HG03442 (cell line): ENCODE measurements at regions not wholly inside any gene's neighbourhood (a gene's known extent, or its start where the extent isn't known, plus 50 kb on each side); places are given as distances from the start of the nearest gene placed in this dataset.
"Not testable (repeated sequence)": the region's sequence is repeated elsewhere in the genome, so short reads cannot be mapped to it uniquely, and the experiment has no call there.

ENCODE experiments used
- ATAC-seq: cut with Tn5 transposase; IDR thresholded peaks from one replicate; pipeline ENCODE4 v1.9.1; 2021; ENCODE audit warnings: mild to moderate bottlenecking, moderate library complexity; ENCODE audit not compliant: unreplicated experiment

DNA sequence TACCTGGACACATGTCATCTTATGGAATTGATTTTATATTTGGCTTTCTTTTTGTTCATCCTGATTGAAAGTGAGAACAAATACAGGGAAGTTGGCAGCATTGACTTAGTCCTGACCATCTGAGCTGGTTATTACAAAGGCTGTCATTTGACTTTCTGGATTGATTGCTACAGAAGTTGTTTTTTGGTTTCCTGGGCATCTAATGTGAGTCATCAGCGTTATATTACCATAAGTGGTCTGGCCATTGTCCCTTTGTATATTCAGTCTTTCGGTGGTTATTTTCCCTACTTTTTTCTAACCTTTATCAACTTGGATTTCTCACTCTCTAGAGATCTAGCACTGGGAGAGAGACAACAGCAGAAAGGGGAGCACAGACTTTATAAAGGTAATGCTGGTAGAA is 1646.5 kb downstream of the MRPL39 start:
- ATAC-seq, result no peak

DNA sequence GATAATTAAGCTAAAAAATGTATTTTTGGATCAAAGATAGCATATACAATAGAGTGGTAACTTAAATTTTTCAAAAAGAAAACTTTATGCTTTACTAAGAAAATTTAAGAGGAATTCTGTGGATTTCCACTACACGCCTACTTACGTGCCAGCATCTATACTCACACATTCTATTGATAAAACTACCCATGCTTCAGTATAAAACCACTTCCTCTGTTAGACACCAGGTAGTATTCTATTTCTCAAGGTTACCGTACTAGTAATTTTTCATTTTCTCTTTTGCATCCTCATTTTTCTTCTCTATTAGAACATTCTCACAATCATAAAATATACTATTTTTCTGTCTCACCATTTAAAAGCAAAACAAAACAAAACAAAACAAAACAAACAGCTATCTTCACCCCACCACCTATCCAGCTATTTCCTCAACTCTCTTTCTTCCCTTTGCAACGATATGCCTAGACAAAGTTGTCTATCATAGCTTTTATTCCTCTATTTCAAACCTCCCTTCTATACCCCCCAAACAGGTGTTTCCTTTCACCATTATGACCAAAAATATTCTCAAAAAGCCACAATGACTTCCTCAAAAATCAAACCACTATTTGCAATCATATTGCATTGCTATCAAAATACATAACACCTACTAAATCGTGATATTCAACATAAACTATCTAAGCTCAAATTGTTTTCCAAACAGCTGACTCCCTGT is 1652.0 kb downstream of the MRPL39 start:
- no peak for ATAC-seq

DNA sequence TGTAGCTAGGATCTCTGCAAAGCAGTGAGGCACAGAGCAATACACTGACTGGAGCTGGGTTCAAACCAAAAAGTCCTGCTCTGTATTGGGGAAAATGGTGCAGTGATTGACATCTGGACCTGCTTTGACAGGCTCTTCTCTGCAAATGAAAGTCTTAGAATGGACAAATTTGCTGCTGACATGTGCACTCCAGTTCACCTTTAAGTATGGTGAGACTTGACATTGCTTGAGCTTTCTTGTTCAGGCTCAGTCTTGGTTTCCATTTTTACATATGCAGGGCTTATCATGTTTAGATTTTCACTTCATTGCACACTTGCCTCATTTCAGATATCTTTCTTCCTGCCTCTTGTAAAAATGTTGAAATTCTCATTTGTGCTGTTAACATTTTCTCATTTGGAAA is 1655.0 kb downstream of the MRPL39 start:
- no peak for ATAC-seq

DNA sequence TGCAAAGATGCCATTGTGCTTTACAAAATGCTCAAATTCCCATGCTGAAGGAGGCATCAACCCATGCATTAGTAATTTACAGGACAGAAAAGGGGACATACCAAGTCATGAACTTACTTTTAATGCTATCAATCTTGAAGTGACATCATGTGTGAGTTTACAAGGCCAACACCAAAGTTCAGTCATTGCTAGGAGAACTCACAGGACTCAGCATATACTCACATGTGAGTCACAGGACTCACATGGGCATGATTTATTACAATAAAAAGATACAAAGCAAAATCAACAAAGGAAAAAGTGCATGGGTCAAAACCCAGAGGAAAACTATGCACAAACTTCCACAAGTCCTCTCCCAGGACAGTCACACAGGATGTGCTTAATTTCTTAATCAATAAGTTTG is 1656.0 kb downstream of the MRPL39 start:
- ATAC-seq, result no peak

DNA sequence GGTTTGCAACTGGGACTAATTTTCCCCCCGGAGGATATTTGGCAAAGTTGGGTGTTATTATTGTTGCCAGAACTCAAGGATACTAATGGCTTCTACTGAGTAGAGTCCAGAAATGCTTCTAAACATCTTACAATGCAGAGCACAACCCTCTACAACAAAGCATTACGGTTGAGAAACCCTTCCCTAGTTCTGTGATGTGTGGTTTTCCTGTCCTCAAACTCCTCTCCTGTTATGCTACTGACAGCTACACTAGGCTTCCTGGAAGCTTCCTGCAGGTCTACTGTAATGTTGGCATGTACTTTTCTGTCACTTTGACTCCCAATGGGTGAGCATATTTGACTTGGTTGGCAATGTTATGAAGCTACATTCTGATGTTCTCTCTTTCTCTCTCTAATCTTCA is 1656.9 kb downstream of the MRPL39 start:
- no peak for ATAC-seq

DNA sequence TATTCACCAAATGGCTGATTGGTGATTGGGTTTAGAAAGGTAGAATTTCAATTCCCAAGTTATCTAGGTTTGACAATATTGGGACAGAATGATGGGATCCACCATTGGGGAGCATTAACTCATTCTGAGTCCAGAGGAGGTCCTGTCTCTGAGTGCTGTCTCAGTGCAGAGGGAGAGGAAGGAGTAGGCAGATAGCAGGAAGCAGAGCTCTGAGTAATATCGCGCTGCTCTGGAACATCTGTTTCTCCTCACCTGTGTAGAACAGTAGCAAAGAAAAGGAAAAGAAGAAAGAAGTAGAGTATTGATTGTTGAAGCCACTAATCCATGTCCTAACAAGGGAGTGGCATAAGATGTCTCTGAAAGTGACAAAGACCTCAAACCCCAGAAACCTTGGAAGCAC is 1657.8 kb downstream of the MRPL39 start:
- no peak for ATAC-seq

DNA sequence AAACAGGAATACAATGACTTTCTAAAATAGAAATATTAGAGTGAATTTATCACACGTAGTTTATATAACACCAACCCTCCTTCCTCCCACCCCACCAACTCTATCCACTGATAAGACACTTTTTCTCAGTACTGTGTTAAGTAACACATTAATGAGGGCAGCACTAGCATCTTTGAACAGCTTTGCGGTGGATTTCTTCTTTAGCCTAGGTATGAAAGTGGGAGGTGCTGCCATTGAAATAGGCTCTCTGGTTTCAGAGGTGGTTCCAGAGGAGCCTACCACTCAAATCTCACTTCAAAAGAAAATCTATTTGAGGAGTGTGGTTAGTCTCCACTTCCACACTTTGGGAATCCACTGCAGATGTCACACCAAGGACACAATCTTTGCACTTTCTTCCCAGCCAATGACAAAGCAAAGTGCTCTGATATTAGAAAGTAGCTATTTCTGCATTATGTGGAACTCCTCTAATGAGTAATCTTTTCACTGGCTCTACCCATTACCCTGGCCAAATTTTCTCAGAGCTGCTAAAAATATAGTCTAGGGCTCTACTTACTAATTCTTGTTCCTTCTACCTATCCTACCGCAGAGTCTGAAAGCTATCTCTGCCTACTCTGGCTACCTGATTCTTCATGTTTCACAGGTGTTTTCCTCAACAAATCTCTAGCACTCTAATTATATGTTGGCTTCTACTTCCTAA is 1667.8 kb downstream of the MRPL39 start:
- ATAC-seq, result peak; percentile 45

DNA sequence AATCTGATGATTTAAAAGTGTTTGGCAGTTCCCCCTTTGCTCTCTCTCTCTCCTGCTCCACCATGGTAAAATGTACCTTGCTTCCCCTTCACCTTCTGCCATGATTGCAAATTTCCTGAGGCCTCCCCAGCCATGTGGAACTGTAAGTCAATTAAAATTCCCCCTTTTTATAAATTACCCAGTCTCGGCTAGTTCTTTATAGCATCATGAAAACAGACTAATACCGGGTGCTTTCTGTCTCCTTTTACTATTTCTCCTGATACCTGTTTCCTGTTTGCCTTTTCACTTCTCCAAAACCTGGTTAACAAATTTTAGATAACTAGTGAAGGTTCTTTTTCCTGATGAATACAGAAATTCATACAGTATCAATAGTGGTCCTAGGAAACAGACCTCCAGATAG is 1670.3 kb downstream of the MRPL39 start:
- ATAC-seq, result no peak

DNA sequence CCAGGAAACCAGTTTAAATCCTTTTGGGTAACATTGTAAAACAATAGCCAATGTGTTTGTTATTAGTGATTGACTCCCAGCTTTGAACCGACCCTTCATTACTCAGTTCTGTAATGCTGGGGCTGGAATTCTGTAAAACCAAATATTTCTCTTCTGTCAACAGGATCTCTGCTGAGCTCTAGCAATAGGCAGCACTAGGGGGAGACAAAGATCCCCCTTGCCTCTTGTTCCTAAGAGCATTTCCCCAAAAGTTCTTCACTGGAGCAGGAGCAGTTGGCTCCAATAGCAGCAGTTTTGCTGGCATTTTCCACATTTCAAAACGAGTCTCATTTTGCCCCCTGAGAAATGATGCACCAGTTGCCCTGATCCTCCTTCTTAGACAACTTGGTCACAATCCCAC is 1671.1 kb downstream of the MRPL39 start:
- no peak for ATAC-seq

DNA sequence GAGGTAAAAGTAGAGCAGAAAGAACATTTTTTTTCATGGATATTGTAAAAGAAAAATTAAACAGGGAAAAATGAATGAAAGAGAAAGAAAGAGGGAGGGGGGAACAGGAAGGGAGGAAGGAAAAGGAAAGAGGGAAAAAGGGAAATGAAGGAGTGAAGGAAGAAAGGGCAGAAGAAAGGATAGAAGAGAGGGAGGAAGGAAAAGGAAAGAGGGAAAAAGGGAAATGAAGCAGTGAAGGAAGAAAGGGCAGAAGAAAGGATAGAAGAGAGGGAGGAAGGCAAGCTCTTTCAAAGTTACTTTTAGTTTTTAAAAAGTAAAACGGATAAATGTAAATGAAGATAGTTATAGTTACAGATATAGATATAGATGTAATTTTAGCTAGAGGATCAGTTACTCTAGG is 1676.7 kb downstream of the MRPL39 start:
- no peak for ATAC-seq

DNA sequence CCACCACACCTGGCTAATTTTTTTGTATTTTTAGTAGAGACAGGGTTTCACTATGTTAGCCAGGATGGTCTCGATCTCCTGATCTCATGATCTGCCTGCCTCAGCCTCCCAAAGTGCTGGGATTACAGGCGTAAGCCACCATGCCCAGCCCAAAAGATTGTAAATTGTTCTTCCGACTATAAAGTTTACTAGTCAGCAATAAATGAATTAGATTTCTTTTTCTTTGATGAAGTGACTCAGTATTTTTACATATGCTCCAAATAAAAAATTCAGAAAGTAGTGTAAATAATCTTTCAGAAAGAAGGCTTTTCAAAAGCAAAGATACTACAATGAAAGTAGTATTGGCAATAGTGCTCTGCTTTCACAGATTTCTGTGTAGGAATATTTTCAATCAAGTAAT is 1680.9 kb downstream of the MRPL39 start:
- not testable (repeated sequence) for ATAC-seq

DNA sequence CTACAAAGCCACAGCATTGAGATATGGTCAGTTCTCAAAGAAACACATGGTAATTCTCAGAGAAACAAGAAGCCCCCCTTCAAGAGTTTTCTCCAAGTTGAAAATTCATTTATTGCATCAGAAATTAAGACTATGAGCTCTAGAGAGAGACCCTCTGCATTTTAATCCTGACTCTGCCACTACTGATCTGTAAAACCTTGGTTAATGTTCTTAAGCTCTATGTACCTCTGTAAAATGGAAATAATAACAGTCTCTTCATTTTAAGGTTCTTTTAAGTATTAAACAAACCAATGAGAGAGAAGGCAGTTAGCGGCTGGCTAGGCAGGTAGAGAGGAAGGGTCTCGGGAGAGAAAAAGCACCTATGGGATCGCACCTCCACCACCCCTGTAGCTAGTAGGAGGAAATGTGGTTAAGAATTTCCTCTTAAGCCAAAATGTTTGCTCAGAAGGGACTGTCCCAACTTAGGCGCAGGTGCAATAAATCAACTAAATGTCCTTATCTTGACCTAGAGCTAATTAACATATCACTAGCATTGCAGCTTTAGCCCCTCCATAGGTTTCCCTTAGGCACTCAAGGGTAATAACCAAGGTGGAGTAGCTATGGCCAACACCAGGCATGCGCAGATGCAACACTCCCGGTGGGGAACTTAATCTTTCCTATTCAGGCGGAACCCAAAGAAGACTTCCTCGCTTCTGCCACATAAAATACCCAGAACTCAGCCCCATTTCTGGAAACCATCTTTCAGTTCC is 1685.4 kb downstream of the MRPL39 start:
- ATAC-seq, result no peak

DNA sequence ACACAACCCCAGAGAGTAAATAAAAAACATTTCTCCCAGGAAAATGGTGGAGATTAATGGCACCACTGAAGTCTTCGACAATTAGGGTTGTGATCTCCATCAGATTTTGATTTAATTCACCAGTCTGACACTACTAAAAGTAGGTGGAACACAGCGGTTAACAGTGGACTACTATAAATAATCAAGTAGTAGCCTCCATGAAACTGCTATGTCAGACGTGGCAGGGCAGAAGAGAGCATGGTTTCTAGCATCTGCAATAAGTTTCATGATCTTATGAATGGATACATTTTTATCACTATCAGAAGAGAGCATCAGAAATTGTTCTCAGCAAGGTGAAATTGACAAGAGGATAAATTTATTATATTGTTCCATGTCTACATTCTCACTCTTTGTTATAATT is 1706.6 kb downstream of the MRPL39 start:
- ATAC-seq, result no peak

DNA sequence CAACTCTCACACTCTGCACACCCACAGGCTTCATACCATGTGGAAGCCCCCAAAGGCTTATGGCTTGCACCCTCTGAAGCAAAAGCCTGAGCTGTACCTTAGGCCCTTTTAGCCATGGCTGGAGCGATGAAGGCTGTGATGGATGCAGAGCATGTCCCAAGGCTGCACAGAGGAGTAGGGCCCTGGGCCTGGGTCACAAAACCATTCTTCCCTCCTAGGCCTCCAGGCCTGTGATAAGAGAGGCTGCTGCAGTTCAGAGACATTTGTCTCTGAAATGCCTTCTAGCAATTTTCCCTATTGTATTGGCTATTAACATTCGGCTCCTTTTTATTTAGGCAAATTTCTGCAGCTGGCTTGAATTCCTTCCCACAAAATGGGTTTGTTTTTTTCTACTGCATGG is 1707.7 kb downstream of the MRPL39 start:
- no peak for ATAC-seq

DNA sequence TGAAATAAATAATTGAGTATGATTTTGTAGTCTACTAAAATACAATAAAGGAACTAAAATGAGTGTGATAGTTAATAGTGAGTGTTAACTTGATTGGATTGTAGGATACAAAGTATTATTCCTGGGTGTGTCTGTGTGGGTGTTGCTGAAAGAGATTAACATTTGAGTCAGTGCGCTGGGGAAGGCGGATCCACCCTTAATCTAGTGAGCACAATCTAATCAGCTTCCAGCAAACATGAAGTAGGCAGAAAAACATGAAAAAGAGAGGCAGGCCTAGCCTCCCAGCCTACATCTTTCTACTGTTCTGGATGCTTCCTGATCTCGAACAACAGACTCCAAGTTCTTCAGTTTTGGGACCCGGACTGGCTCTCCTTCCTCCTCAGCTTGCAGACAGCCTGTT is 1716.6 kb downstream of the MRPL39 start:
- no peak for ATAC-seq

DNA sequence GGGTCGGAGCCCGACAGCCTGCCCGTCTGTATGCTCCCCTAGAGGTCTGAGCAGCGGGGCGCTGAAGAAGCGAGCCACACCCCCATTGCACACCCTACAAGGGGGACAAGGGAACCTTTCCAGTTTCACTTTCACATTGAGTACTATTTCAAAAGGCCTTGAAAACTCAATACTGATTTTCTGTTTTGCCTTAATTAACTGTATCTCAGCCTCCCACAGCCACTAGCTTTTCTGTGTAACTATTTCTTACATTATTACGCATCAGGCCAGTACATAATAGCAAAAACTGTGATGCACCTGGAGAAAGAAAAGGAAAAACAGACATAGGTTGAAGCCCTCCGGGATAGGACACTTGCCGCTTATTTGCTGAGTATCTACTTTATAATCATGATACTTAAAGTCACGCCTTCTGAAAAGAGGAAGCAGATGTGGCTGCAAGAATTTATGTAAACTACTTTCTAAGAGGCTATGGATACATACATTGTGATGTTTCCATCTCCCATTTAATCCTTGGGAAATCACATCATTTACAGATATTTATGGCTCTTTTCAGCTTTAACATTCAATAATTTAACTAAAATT is 1719.5 kb downstream of the MRPL39 start:
- ATAC-seq, result no peak

DNA sequence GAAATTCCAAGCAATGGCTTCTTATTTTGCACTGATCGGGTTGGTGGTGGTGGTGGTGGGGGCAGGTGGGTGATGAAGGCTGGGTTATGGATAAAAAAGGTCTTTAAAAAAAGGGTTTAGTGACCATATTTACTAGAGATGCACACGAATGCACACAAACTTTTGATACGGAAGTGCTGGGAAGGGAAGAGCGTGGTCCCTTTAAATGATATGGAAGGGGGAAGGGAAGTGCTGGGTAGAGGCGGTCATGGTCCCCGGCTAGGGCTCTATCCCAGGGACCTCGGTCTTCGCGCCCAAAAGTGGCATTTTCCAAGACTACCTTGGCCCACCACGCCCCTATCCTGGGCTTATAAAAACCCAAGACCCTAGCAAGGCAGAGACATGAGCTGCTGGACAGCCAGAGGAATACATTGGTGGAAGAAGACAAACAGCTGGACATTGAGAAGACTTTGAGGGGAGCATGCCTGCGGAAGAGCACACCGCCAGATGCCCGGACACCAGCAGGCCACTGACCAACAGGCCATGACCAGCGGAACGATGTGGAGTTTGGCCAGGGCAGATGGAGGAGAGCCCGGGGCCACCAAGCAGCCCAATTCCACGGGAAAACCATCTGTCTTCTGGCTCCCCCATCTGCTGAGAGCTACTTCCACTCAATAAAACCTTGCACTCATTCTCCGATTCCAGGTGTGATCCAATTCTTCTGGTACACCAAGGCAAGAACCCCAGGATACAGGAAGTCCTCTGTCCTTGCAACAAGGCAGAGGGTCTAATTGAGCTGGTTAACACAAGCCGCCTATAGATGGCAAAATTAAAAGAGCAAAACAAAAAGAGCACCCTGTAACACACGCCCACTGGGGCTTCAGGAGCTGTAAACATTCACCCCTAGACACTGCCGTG is 1720.2 kb downstream of the MRPL39 start:
- ATAC-seq, result no peak

DNA sequence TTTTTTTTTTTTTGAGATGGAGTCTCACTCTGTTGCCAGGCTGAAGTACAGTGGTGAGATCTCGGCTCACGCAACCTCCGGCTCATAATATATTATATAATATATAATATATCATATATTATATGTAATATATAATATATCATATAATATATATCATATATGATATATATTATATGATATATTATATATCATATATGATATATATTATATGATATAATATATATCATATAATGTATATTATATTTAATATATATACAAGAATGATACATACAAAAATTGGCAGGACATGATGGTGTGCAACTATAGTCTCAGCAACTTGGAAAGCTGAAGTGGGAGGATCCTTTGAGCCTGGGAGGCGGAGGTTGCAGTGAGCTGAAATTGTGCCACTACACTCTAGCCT is 1725.5 kb downstream of the MRPL39 start:
- no peak for ATAC-seq

DNA sequence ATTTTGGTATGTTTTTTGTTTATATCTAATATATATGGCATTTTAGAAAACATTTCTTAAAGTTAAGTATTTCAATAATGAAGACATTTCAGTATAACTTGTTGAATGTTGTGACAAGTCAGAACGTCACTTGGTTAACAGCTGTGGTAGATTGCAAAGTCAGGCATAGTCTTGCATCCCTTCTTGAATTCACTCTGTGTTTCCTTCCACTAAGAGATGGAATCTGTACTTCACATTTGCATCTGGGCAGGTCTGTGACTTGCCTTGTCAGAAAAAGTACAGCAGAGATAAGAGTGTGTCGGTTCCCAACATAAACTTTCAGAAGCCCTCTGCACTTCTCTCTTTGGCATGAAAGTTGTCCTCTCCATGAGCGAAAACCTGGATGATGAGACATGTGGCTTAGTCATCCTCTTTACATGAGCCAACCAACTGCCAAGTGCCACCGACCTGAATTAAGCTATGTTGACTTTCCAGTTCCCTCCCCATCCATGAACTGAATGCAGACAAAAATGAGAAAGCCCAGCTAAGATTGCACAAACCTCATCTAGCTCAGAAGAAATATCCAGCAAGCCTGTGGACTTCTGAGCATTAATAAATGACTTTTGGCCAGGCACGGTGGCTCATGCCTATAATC is 1730.2 kb downstream of the MRPL39 start:
- no peak for ATAC-seq

DNA sequence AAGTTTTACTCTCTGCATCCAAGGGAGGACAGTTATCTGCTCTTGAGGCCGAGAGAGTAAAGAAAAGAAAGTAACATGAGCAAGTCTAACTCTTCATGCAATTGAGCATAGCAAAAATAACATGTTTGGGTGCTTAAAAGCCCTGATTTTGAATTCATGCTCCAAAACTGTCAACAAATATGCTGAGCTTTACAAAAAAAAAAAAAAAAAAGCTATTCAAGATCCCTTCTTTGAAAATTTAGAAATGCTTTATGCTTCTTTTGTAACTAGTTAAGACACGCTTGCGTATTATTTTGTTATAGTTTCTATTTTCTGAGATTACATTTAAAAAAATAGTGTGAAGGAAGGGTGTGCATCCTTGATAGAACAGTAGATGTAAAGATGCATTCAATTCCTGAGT is 1733.0 kb downstream of the MRPL39 start:
- no peak for ATAC-seq
